H9 (cell line): ENCODE measurements at regions not wholly inside any gene's neighbourhood (a gene's known extent, or its start where the extent isn't known, plus 50 kb on each side); places are given as distances from the start of the nearest gene placed in this dataset.

Experiments used
- DNase-seq: peaks from one replicate; pipeline ENCODE4 v3.0.0-alpha.2; 2017
- H2AFZ ChIP-seq: one replicate; pipeline ENCODE4 v1.6.1; 2013; ENCODE audit warnings: mild to moderate bottlenecking, low read length, control low read depth, moderate library complexity
- H2AK5ac ChIP-seq: 2 replicates; pipeline ENCODE4 v1.6.1; 2013; ENCODE audit warnings: low read length, control low read depth, mixed read lengths; ENCODE audit not compliant: insufficient read length
- H2BK120ac ChIP-seq: one replicate; pipeline ENCODE4 v1.6.1; 2013; ENCODE audit warnings: low read depth, mild to moderate bottlenecking, low read length, control low read depth, inconsistent platforms; ENCODE audit not compliant: poor library complexity, severe bottlenecking
- H2BK12ac ChIP-seq: 2 replicates; pipeline ENCODE4 v1.6.1; 2013; ENCODE audit warnings: low read length, control low read depth, mixed read lengths, low read depth; ENCODE audit not compliant: insufficient read length
- H2BK15ac ChIP-seq: 2 replicates; pipeline ENCODE4 v1.6.1; 2013; ENCODE audit warnings: low read depth, low read length, control low read depth
- H2BK20ac ChIP-seq: one replicate; pipeline ENCODE4 v1.6.1; 2013; ENCODE audit warnings: low read depth, mild to moderate bottlenecking, low read length, control low read depth, inconsistent platforms; ENCODE audit not compliant: poor library complexity, severe bottlenecking
- H2BK5ac ChIP-seq: 2 replicates; pipeline ENCODE4 v1.6.1; 2013; ENCODE audit warnings: low read length, control low read depth, mixed read lengths; ENCODE audit not compliant: insufficient read length
- H3K14ac ChIP-seq: 2 replicates; pipeline ENCODE4 v1.6.1; 2013; ENCODE audit warnings: low read length, control low read depth; ENCODE audit not compliant: insufficient read depth
- H3K18ac ChIP-seq: 2 replicates; pipeline ENCODE4 v1.6.1; 2013; ENCODE audit warnings: low read depth, mild to moderate bottlenecking, mixed read lengths, low read length, control low read depth; ENCODE audit not compliant: insufficient read length
- H3K23ac ChIP-seq: 2 replicates; pipeline ENCODE4 v1.6.1; 2013; ENCODE audit warnings: low read length, control low read depth, mixed read lengths, low read depth; ENCODE audit not compliant: insufficient read length
- H3K23me2 ChIP-seq: 2 replicates; pipeline ENCODE4 v1.6.1; 2013; ENCODE audit warnings: low read depth, mild to moderate bottlenecking, mixed read lengths, low read length, control low read depth; ENCODE audit not compliant: insufficient read length, poor library complexity, severe bottlenecking
- H3K27ac ChIP-seq: 2 replicates; pipeline ENCODE4 v1.5.1; 2013; ENCODE audit warnings: low read length, control low read depth, mixed read lengths, low read depth; ENCODE audit not compliant: insufficient read length
- H3K27me3 ChIP-seq: 2 replicates; pipeline ENCODE4 v1.6.1; 2013; ENCODE audit warnings: low read length, control low read depth, inconsistent platforms; ENCODE audit not compliant: insufficient read depth
- H3K4ac ChIP-seq: 2 replicates; pipeline ENCODE4 v1.6.1; 2013; ENCODE audit warnings: low read depth, mild to moderate bottlenecking, control low read depth, inconsistent platforms, low read length, moderate library complexity
- H3K4me1 ChIP-seq: 2 replicates; pipeline ENCODE4 v1.6.1; 2013; ENCODE audit warnings: low read length, control low read depth, inconsistent platforms; ENCODE audit not compliant: insufficient read depth
- H3K4me2 ChIP-seq: 2 replicates; pipeline ENCODE4 v1.6.1; 2013; ENCODE audit warnings: low read length, control low read depth, mixed read lengths; ENCODE audit not compliant: insufficient read length, insufficient read depth
- H3K56ac ChIP-seq: 2 replicates; pipeline ENCODE4 v1.6.1; 2013; ENCODE audit warnings: low read depth, mild to moderate bottlenecking, mixed read lengths, low read length, control low read depth; ENCODE audit not compliant: insufficient read length
- H3K79me1 ChIP-seq: 2 replicates; pipeline ENCODE4 v1.6.1; 2013; ENCODE audit warnings: low read depth, mild to moderate bottlenecking, moderate library complexity, low read length, control low read depth, inconsistent platforms; ENCODE audit not compliant: insufficient read depth, poor library complexity, severe bottlenecking
- H3K79me2 ChIP-seq: 2 replicates; pipeline ENCODE4 v1.6.1; 2013; ENCODE audit warnings: low read length, control low read depth, inconsistent platforms; ENCODE audit not compliant: insufficient read depth
- H3K9ac ChIP-seq: 2 replicates; pipeline ENCODE4 v1.6.1; 2013; ENCODE audit warnings: low read length, control low read depth, mixed read lengths; ENCODE audit not compliant: insufficient read length; ENCODE audit errors: extremely low read depth
- H3K9me3 ChIP-seq: one replicate; pipeline ENCODE4 v1.6.1; 2013; ENCODE audit warnings: low read depth, low read length, inconsistent platforms; ENCODE audit not compliant: control insufficient read depth
- H3T11ph ChIP-seq: one replicate; pipeline ENCODE4 v1.6.1; 2013; ENCODE audit warnings: mild to moderate bottlenecking, low read length, control low read depth, inconsistent platforms
- H4K20me1 ChIP-seq: one replicate; pipeline ENCODE4 v1.6.1; 2013; ENCODE audit not compliant: control insufficient read depth, insufficient read length, insufficient read depth
- H4K5ac ChIP-seq: 2 replicates; pipeline ENCODE4 v1.6.1; 2013; ENCODE audit warnings: low read depth, mild to moderate bottlenecking, mixed read lengths, low read length, control low read depth; ENCODE audit not compliant: insufficient read length
- H4K8ac ChIP-seq: replicated peaks from 2 replicates; pipeline ENCODE4 v1.6.1; 2013; ENCODE audit warnings: low read length, control low read depth, mixed read lengths, low read depth; ENCODE audit not compliant: insufficient read length
- H4K91ac ChIP-seq: 2 replicates; pipeline ENCODE4 v1.6.1; 2013; ENCODE audit warnings: low read depth, mild to moderate bottlenecking, moderate library complexity, mixed read lengths, low read length, control low read depth; ENCODE audit not compliant: insufficient read length
- H3K27ac Mint-ChIP-seq, 3 experiments: 2 replicates in 2 of 3; 3 replicates in 1 of 3; pipeline ENCODE4 v1.8.0; 2020 to 2021; ENCODE audit warnings: mixed read lengths in 3 of 3, mild to moderate bottlenecking in 1 of 3, moderate library complexity in 1 of 3
- H3K27me3 Mint-ChIP-seq: 2 replicates; pipeline ENCODE4 v1.8.0; 2021; ENCODE audit warnings: low read depth, mild to moderate bottlenecking, moderate library complexity, mixed read lengths
- H3K36me3 Mint-ChIP-seq, 3 experiments: 2 replicates in 2 of 3; 3 replicates in 1 of 3; pipeline ENCODE4 v1.8.0; 2020 to 2021; ENCODE audit warnings: low read depth in 3 of 3, mixed read lengths in 3 of 3; ENCODE audit not compliant: insufficient read depth in 1 of 3
- H3K4me1 Mint-ChIP-seq, 2 experiments: 2 replicates each; pipeline ENCODE4 v1.8.0; 2020; ENCODE audit warnings: mixed read lengths in 2 of 2
- H3K4me3 Mint-ChIP-seq, 2 experiments: 2 replicates in 1 of 2; 3 replicates in 1 of 2; pipeline ENCODE4 v1.8.0; 2020 to 2021; ENCODE audit warnings: mild to moderate bottlenecking in 2 of 2, mixed read lengths in 2 of 2, moderate library complexity in 1 of 2
- H3K9me3 Mint-ChIP-seq, 2 experiments: 2 replicates in 1 of 2; 3 replicates in 1 of 2; pipeline ENCODE4 v1.8.0; 2020; ENCODE audit warnings: mild to moderate bottlenecking in 2 of 2, mixed read lengths in 2 of 2, moderate library complexity in 1 of 2
- WGBS: extraction: QIAGEN DNeasy Blood & Tissue Kit; methylation state at CpG from one replicate; pipeline ENCODE4 v1.1.7; 2013; ENCODE audit warnings: missing lambda C conversion rate, low lambda C conversion rate, mixed read lengths; ENCODE audit not compliant: insufficient read length; ENCODE audit errors: extremely low coverage; 5-methylcytosine and 5-hydroxymethylcytosine counted together
- TF ChIP-seq, protein P1 (sequence below): fragments of 200-600 bp; sonication (generic); conservative IDR thresholded peaks from 3 replicates; pipeline ENCODE4 v1.8.0; 2021; ENCODE audit warnings: antibody characterized with exemption, mild to moderate bottlenecking

DNA sequence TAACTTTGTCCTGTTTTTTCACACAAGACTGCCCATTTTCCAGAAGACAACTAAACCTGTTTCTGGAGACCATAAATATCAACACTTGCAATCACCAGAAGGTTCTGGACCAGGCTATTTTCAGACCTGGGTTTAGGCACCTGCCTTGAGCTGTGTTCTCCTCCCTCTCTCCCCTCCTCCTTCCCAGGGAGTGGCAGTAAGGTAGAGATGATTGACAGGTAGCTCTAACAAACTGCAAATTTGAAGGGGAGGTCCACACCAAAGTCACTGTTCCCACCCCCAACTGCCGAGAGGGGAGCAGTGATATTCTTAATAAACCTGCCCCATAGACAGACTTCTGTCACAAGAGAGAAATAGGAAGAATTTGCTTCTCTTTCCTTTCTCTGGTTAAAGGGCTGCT lies 91.2 kb upstream of the BACH2 start:
- no peak overlapping the region for H3K27ac ChIP-seq
- no peaks in the 10 kb centered on the region for H3K9me3 ChIP-seq
- H3K4me1 ChIP-seq = peaks cover 8% of the 10 kb centered on the region; the same call in 1 of the 2 replicates
- no peak overlapping the region for H3K23ac ChIP-seq
- H2BK15ac ChIP-seq = no peak overlapping the region
- no peak overlapping the region for H2AFZ ChIP-seq
- no peak overlapping the region for H4K5ac ChIP-seq
- no peaks in the 10 kb centered on the region for H3K27me3 ChIP-seq
- Mint-ChIP-seq H3K27ac (no peak overlapping the region), H3K4me1 (peaks cover 51 to 52% of the 10 kb centered on the region in 2 experiments), H3K4me3 (no peak overlapping the region), H3K36me3 (no peaks in the 10 kb centered on the region), H3K27me3 (no peaks in the 10 kb centered on the region), H3K9me3 (no peaks in the 10 kb centered on the region)
- H4K91ac ChIP-seq = no peak overlapping the region
- no CpG with 5 or more reads among the region's 1 CpG for WGBS
- no peaks in the 10 kb centered on the region for H3K79me2 ChIP-seq
- TF ChIP-seq, protein P1, sequence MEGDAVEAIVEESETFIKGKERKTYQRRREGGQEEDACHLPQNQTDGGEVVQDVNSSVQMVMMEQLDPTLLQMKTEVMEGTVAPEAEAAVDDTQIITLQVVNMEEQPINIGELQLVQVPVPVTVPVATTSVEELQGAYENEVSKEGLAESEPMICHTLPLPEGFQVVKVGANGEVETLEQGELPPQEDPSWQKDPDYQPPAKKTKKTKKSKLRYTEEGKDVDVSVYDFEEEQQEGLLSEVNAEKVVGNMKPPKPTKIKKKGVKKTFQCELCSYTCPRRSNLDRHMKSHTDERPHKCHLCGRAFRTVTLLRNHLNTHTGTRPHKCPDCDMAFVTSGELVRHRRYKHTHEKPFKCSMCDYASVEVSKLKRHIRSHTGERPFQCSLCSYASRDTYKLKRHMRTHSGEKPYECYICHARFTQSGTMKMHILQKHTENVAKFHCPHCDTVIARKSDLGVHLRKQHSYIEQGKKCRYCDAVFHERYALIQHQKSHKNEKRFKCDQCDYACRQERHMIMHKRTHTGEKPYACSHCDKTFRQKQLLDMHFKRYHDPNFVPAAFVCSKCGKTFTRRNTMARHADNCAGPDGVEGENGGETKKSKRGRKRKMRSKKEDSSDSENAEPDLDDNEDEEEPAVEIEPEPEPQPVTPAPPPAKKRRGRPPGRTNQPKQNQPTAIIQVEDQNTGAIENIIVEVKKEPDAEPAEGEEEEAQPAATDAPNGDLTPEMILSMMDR = no peak
- no peak for DNase-seq
- H3K79me1 ChIP-seq = no peaks in the 10 kb centered on the region
- H3K14ac ChIP-seq = no peak overlapping the region
- H2AK5ac ChIP-seq = no peak overlapping the region
- no peak overlapping the region for H2BK5ac ChIP-seq
- no peak overlapping the region for H3T11ph ChIP-seq
- H3K56ac ChIP-seq = no peak overlapping the region
- no peak overlapping the region for H3K4ac ChIP-seq
- no peak overlapping the region for H3K9ac ChIP-seq
- no peak overlapping the region for H3K18ac ChIP-seq
- no peak overlapping the region for H2BK12ac ChIP-seq
- H4K8ac ChIP-seq = no peak overlapping the region
- H3K4me2 ChIP-seq = no peak overlapping the region
- H3K23me2 ChIP-seq = no peaks in the 10 kb centered on the region
- H2BK120ac ChIP-seq = no peak overlapping the region
- H4K20me1 ChIP-seq = no peaks in the 10 kb centered on the region
- H2BK20ac ChIP-seq = no peak overlapping the region
